SK-N-SH (cell line): ENCODE measurements at regions not wholly inside any gene's neighbourhood (a gene's known extent, or its start where the extent isn't known, plus 50 kb on each side); places are given as distances from the start of the nearest gene placed in this dataset.

Experiments used
- CTCF ChIA-PET: fragments of 300-600, 350-600 bp; formaldehyde crosslinking; extraction: SDS; loops from one replicate; lab custom pipeline; 2021; lab: Yijun Ruan, JAX
- POLR2A ChIA-PET: fragments of 350-600 bp; sonication (Branson Sonifier 250); formaldehyde crosslinking; extraction: SDS; loops from one replicate; lab custom pipeline; 2020; ENCODE audit warnings: antibody characterized with exemption, inconsistent platforms; lab: Yijun Ruan, JAX
- DNase-seq: peaks from one replicate; pipeline ENCODE4 v3.0.0; 2012
- H2AFZ ChIP-seq: fragments of 200-600 bp; sonication (generic); 2 replicates; pipeline ENCODE4 v1.8.1; 2016; ENCODE audit warnings: antibody characterized with exemption, mild to moderate bottlenecking, low read depth
- H3F3A ChIP-seq: fragments of 200-600 bp; sonication (generic); replicated peaks from 2 replicates; pipeline ENCODE3; 2016; ENCODE audit warnings: antibody characterized with exemption, mild to moderate bottlenecking; ENCODE audit not compliant: insufficient read depth
- H3K27ac ChIP-seq, 2 experiments: fragments of 200-500 bp in 1 of 2; fragments of 200-600 bp in 1 of 2; sonication (Bioruptor generic) in 1 of 2; sonication (generic), shearing (Covaris generic) in 1 of 2; 2 replicates each; pipeline versions ENCODE4 v1.5.1 to v1.6.1; 2014 to 2016; ENCODE audit warnings: low read depth in 2 of 2, inconsistent platforms in 1 of 2, low read length in 1 of 2, mild to moderate bottlenecking in 1 of 2, mixed read lengths in 1 of 2
- H3K27me3 ChIP-seq: fragments of 200-600 bp; sonication (generic), shearing (Covaris generic); 2 replicates; pipeline ENCODE4 v1.6.1; 2016; ENCODE audit warnings: mixed run types; ENCODE audit not compliant: insufficient read depth
- H3K36me3 ChIP-seq, 2 experiments: fragments of 200-500 bp in 1 of 2; fragments of 200-600 bp in 1 of 2; sonication (Bioruptor generic) in 1 of 2; sonication (generic) in 1 of 2; replicated peaks in 1 of 2; 2 replicates each; pipeline versions ENCODE3 to v1.5.1; 2014 to 2016; ENCODE audit warnings: low read length in 1 of 2, mild to moderate bottlenecking in 1 of 2; ENCODE audit not compliant: insufficient read depth in 2 of 2, control insufficient read depth in 1 of 2
- H3K4me1 ChIP-seq, 2 experiments: fragments of 200-500 bp in 1 of 2; fragments of 200-600 bp in 1 of 2; sonication (Bioruptor generic) in 1 of 2; sonication (generic), shearing (Covaris generic) in 1 of 2; 2 replicates each; pipeline versions ENCODE4 v1.5.1 to v1.6.1; 2014 to 2016; ENCODE audit warnings: low read depth in 1 of 2, low read length in 1 of 2, mixed run types in 1 of 2; ENCODE audit not compliant: insufficient read depth in 2 of 2, control insufficient read depth in 1 of 2
- H3K4me2 ChIP-seq: fragments of 200-600 bp; sonication (generic), shearing (Covaris generic); 2 replicates; pipeline ENCODE4 v1.6.1; 2017; ENCODE audit warnings: mixed run types
- H3K4me3 ChIP-seq, 2 experiments: fragments of 200-500 bp in 1 of 2; fragments of 200-600 bp in 1 of 2; sonication (Bioruptor generic) in 1 of 2; sonication (generic), shearing (Covaris generic) in 1 of 2; 2 replicates each; pipeline versions ENCODE4 v1.5.1 to v1.8.1; 2014 to 2016; ENCODE audit warnings: low read depth in 2 of 2, inconsistent platforms in 1 of 2, low read length in 1 of 2, mild to moderate bottlenecking in 1 of 2, mixed read lengths in 1 of 2, moderate library complexity in 1 of 2
- H3K79me2 ChIP-seq: fragments of 200-600 bp; sonication (generic); 2 replicates; pipeline ENCODE4 v1.8.1; 2017; ENCODE audit warnings: mild to moderate bottlenecking; ENCODE audit not compliant: insufficient read depth
- H3K9ac ChIP-seq: fragments of 200-600 bp; sonication (generic); 2 replicates; pipeline ENCODE4 v1.6.1; 2017; ENCODE audit warnings: mixed run types
- H3K9me2 ChIP-seq: fragments of 200-600 bp; sonication (generic); 2 replicates; pipeline ENCODE4 v1.6.1; 2017; ENCODE audit warnings: mixed run types
- H3K9me3 ChIP-seq: fragments of 200-600 bp; sonication (generic); 2 replicates; pipeline ENCODE4 v1.6.1; 2017; ENCODE audit warnings: mixed run types, mild to moderate bottlenecking, moderate library complexity
- H4K20me1 ChIP-seq: fragments of 200-600 bp; sonication (generic); 2 replicates; pipeline ENCODE4 v1.6.1; 2017; ENCODE audit warnings: mild to moderate bottlenecking, mixed run types; ENCODE audit not compliant: insufficient read depth
- EP300 ChIP-seq, 2 experiments: IDR thresholded peaks; 2 replicates each; pipeline versions ENCODE4 v1.4.0 to v1.6.1; 2012; ENCODE audit warnings: borderline replicate concordance in 1 of 2, low read depth in 1 of 2, low read length in 1 of 2
- FOSL2 ChIP-seq: IDR thresholded peaks from 2 replicates; pipeline ENCODE4 v1.4.0; 2012; ENCODE audit warnings: low read depth, mild to moderate bottlenecking, moderate library complexity, borderline replicate concordance
- JUND ChIP-seq: IDR thresholded peaks from 2 replicates; pipeline ENCODE4 v1.4.0; 2012
- MEF2A ChIP-seq: IDR thresholded peaks from 2 replicates; pipeline ENCODE4 v1.4.0; 2012; ENCODE audit warnings: low read depth, borderline replicate concordance
- MXI1 ChIP-seq: IDR thresholded peaks from 2 replicates; pipeline ENCODE4 v1.6.1; 2012; ENCODE audit warnings: mild to moderate bottlenecking, low read depth, low read length, improper control_type of control experiment
- NFIC ChIP-seq: IDR thresholded peaks from 2 replicates; pipeline ENCODE4 v1.4.0; 2012; ENCODE audit warnings: borderline replicate concordance
- PBX3 ChIP-seq: IDR thresholded peaks from 2 replicates; pipeline ENCODE4; 2012
- WGBS: methylation state at CpG from one replicate; pipeline ENCODE4 v1.1.6; 2017; ENCODE audit warnings: low lambda C conversion rate; 5-methylcytosine and 5-hydroxymethylcytosine counted together
- TF ChIP-seq, protein P1 (sequence below): fragments of 200-600 bp; sonication (generic); IDR thresholded peaks from 2 replicates; pipeline ENCODE4 v1.6.1; 2017; ENCODE audit warnings: antibody characterized with exemption, mild to moderate bottlenecking, moderate library complexity
- TF ChIP-seq, protein P2 (sequence below): fragments of 150-350 bp; IDR thresholded peaks from 2 replicates; pipeline ENCODE4 v1.6.1; 2016; ENCODE audit warnings: mild to moderate bottlenecking, low read depth, low read length
- TF ChIP-seq, protein P3 (sequence below): fragments of 150-350 bp; IDR thresholded peaks from 2 replicates; pipeline ENCODE4 v1.6.1; 2017; ENCODE audit warnings: antibody characterized with exemption, low read length, low read depth, borderline replicate concordance

DNA sequence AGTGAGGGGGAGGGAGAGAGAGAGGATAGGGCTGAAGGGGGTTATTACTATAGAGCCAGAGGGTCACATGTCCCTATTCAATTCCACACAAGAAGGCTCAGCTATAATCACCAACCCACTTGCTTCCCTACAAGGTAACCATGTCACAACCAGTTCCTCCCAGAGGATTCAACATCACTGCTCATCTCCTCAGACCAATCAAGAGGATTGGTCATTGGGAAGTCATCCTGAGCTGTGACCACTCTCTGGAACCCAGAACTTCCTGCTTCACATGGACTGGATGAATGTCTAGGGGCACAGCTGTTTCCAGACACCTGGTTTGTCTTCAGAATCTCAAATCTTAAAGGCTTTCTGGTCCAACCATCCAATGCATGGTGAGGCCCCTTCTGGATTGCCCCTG lies 154.9 kb upstream of the SDK2 start (continued):
- TF ChIP-seq, protein P1, sequence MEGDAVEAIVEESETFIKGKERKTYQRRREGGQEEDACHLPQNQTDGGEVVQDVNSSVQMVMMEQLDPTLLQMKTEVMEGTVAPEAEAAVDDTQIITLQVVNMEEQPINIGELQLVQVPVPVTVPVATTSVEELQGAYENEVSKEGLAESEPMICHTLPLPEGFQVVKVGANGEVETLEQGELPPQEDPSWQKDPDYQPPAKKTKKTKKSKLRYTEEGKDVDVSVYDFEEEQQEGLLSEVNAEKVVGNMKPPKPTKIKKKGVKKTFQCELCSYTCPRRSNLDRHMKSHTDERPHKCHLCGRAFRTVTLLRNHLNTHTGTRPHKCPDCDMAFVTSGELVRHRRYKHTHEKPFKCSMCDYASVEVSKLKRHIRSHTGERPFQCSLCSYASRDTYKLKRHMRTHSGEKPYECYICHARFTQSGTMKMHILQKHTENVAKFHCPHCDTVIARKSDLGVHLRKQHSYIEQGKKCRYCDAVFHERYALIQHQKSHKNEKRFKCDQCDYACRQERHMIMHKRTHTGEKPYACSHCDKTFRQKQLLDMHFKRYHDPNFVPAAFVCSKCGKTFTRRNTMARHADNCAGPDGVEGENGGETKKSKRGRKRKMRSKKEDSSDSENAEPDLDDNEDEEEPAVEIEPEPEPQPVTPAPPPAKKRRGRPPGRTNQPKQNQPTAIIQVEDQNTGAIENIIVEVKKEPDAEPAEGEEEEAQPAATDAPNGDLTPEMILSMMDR, result no peak
- no peak for TF ChIP-seq JUND

DNA sequence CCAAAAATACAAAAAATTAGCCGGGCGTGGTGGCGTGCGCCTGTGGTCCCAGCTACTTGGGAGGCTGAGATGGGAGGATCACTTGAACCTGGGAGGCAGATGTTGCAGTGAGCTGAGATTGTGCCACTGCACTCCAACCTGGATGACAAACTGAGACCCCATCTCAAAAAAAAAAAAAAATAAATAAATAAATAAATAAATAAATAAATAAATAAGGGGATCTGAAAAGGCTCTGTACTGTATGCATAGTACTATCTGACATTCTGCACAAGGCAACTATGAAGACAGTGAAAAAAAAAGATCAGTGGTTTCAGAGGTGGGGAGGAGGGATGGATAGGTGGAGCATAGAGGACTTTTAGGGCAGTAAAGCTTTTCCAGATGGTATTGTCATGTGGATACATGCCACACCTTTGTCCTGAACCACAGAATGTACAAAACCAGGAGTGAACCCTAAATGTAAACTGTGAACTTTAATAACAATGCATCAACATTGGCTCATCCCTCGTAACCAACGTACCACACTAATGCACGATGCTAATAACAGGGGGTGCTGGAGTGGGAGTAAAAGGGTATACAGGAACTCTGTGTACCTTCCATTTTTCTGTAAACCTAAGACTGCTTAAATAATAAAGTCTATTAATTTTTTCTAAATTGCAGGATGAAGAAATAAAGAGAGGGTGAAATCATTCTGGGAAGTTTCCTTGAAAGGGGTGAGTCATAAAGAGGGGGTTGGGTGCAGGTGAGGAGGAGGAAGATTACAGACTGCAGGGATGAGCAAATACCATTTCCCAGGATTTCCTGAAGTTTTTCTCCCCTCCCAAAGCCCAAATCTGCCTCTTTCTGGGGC lies 155.8 kb upstream of the SDK2 start:
- POLR2A ChIA-PET, result no interaction called here
- Histone ChIP-seq H2AFZ (no peak overlapping the region), H3K27ac (no peak overlapping the region), H3K4me2 (no peak overlapping the region)
- no peak for DNase-seq
- TF ChIP-seq PBX3, result no peak
- TF ChIP-seq, protein P2, sequence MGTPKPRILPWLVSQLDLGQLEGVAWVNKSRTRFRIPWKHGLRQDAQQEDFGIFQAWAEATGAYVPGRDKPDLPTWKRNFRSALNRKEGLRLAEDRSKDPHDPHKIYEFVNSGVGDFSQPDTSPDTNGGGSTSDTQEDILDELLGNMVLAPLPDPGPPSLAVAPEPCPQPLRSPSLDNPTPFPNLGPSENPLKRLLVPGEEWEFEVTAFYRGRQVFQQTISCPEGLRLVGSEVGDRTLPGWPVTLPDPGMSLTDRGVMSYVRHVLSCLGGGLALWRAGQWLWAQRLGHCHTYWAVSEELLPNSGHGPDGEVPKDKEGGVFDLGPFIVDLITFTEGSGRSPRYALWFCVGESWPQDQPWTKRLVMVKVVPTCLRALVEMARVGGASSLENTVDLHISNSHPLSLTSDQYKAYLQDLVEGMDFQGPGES, result no peak
- TF ChIP-seq MEF2A, result no peak
- no peak for TF ChIP-seq FOSL2
- TF ChIP-seq, all 33 proteins: peak for 0
- 70% methylated on average over 7 of the region's 7 CpGs for WGBS
- no peaks in the 10 kb centered on the region for H3K27me3 ChIP-seq
- no peaks in the 10 kb centered on the region for H3K79me2 ChIP-seq
- H3K9ac ChIP-seq, result no peak overlapping the region
- H3K4me3 ChIP-seq, result no peak overlapping the region
- H4K20me1 ChIP-seq, result no peaks in the 10 kb centered on the region
- H3K4me1 ChIP-seq, result peaks cover 0 to 3% of the 10 kb centered on the region in 2 experiments; a peak in 1 of 4 replicates
- CTCF ChIA-PET, result no interaction called here
- no peaks in the 10 kb centered on the region for H3K9me2 ChIP-seq
- H3K36me3 ChIP-seq, result no peaks in the 10 kb centered on the region
- no peaks in the 10 kb centered on the region for H3F3A ChIP-seq
- no peaks in the 10 kb centered on the region for H3K9me3 ChIP-seq

DNA sequence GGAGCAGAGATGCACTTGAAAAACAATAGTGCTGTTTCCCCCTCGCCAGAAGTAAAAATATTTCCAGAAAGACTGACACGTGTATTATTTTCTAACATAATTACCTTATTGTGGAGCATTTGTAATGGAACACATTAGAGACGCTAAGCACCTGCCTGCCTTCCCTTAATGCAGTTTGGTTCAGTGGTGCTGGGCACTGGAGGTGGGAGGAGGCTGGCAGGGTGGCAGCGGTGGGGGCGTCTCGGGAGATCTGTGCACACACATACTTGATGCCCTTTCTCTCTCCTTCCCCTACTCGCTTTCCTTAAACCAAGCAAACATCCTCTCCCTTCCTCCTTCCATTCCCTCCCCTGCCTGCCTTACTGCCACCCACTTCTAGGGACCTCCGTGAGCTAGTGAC lies 156.6 kb upstream of the SDK2 start:
- POLR2A ChIA-PET, result no interaction called here
- Histone ChIP-seq H3K27ac (no peak overlapping the region), H2AFZ (no peak overlapping the region), H3F3A (no peaks in the 10 kb centered on the region), H3K9me3 (no peaks in the 10 kb centered on the region), H3K36me3 (no peaks in the 10 kb centered on the region), H3K4me1 (peaks cover 0 to 3% of the 10 kb centered on the region in 2 experiments; a peak in 1 of 4 replicates), H4K20me1 (no peaks in the 10 kb centered on the region), H3K9me2 (no peaks in the 10 kb centered on the region), H3K9ac (no peak overlapping the region), H3K4me3 (no peak overlapping the region), H3K27me3 (no peaks in the 10 kb centered on the region), H3K4me2 (no peak overlapping the region), H3K79me2 (no peaks in the 10 kb centered on the region)
- no peak for DNase-seq
- WGBS, result 43% methylated on average over 8 of the region's 8 CpGs
- TF ChIP-seq, protein P3, sequence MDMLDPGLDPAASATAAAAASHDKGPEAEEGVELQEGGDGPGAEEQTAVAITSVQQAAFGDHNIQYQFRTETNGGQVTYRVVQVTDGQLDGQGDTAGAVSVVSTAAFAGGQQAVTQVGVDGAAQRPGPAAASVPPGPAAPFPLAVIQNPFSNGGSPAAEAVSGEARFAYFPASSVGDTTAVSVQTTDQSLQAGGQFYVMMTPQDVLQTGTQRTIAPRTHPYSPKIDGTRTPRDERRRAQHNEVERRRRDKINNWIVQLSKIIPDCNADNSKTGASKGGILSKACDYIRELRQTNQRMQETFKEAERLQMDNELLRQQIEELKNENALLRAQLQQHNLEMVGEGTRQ, result no peak
- no peak for TF ChIP-seq EP300 (IDR thresholded peaks at IDR 0.05; ENCODE audit: borderline replicate concordance in 1 of 2, low read depth in 1 of 2, low read length in 1 of 2)
- no peak for TF ChIP-seq MXI1
- TF ChIP-seq NFIC, result no peak
- CTCF ChIA-PET, result interaction anchor here (0.5 to 1.0 kb wide), 3 partner anchors 25 to 1261 kb away, joined by 3 read pairs; no protein-coding TSS in a partner anchor
